T-cell (primary cell): ENCODE measurements at regions not wholly inside any gene's neighbourhood (a gene's known extent, or its start where the extent isn't known, plus 50 kb on each side); places are given as distances from the start of the nearest gene placed in this dataset.

Experiments
- ATAC-seq, 4 experiments: fragments of 200-7000 bp in 3 of 4; fragments of 150-1000 bp in 1 of 4; cut with Tn5 transposase; replicated peaks in 1 of 4; 1 replicate in 3 of 4; 2 replicates in 1 of 4; pipeline ENCODE4 v1.10.0; 2021; ENCODE audit warnings: moderate library complexity in 3 of 4, mild to moderate bottlenecking in 2 of 4, moderate number of reproducible peaks in 1 of 4
- CTCF ChIA-PET, 2 donors: fragments of 300-600 bp; sonication (Branson Sonifier 250); formaldehyde crosslinking; loops; one replicate each; lab custom pipeline; 2022; ENCODE audit warnings: antibody characterized with exemption in 2 of 2; lab: Charles Lee
- POLR2A ChIA-PET, 2 donors: fragments of 300-600 bp; sonication (Branson Sonifier 250); formaldehyde crosslinking; loops; one replicate each; lab custom pipeline; 2022; ENCODE audit warnings: antibody characterized with exemption in 2 of 2; lab: Charles Lee
- DNase-seq, 35 experiments: peaks; one replicate each; pipeline versions ENCODE4 v3.0.0 to v3.0.0-alpha.2; 2013 to 2023
- H3K27ac ChIP-seq: one replicate; pipeline ENCODE4 v1.5.1; 2013; ENCODE audit warnings: low read length
- H3K27me3 ChIP-seq, 2 experiments: replicated peaks in 1 of 2; 1 replicate in 1 of 2; 2 replicates in 1 of 2; pipeline versions ENCODE4 v1.6.1 to v1.7.0; 2013; ENCODE audit warnings: low read length in 1 of 2, mixed read lengths in 1 of 2; ENCODE audit not compliant: control insufficient read depth in 2 of 2, insufficient read depth in 2 of 2; ENCODE audit errors: extremely low read depth in 1 of 2
- H3K36me3 ChIP-seq, 2 donors: 1 replicate in 1 of 2; 2 replicates in 1 of 2; pipeline versions ENCODE4 v1.6.1 to v1.7.0; 2013; ENCODE audit warnings: low read length in 1 of 2; ENCODE audit not compliant: control insufficient read depth in 2 of 2, insufficient read depth in 1 of 2; ENCODE audit errors: extremely low read depth in 1 of 2
- H3K4me1 ChIP-seq, 2 experiments: 1 replicate in 1 of 2; 2 replicates in 1 of 2; pipeline versions ENCODE4 v1.6.1 to v1.7.0; 2013; ENCODE audit warnings: low read length in 2 of 2, mixed read lengths in 1 of 2; ENCODE audit not compliant: insufficient read depth in 2 of 2, control insufficient read depth in 1 of 2; ENCODE audit errors: extremely low read depth in 1 of 2
- H3K4me3 ChIP-seq, 2 donors: 1 replicate in 1 of 2; 2 replicates in 1 of 2; pipeline versions ENCODE4 v1.5.1 to v1.7.0; 2013; ENCODE audit warnings: mild to moderate bottlenecking in 2 of 2, low read length in 1 of 2, moderate library complexity in 1 of 2; ENCODE audit not compliant: control insufficient read depth in 1 of 2; ENCODE audit errors: extremely low read depth in 1 of 2
- H3K9me3 ChIP-seq: 2 replicates; pipeline ENCODE4 v1.7.0; 2013
- H3K27ac Mint-ChIP-seq, 2 donors: one replicate each; pipeline ENCODE4 v1.8.0; 2020 to 2021; ENCODE audit warnings: mild to moderate bottlenecking in 2 of 2, mixed read lengths in 2 of 2
- H3K27me3 Mint-ChIP-seq, 2 donors: one replicate each; pipeline ENCODE4 v1.8.0; 2021 to 2022; ENCODE audit warnings: mixed read lengths in 2 of 2
- H3K36me3 Mint-ChIP-seq: one replicate; pipeline ENCODE4 v1.8.0; 2021; ENCODE audit warnings: mixed read lengths
- H3K4me1 Mint-ChIP-seq, 3 donors: one replicate each; pipeline ENCODE4 v1.8.0; 2020 to 2022; ENCODE audit warnings: mixed read lengths in 3 of 3, mild to moderate bottlenecking in 1 of 3
- H3K4me3 Mint-ChIP-seq, 3 donors: one replicate each; pipeline ENCODE4 v1.8.0; 2020 to 2022; ENCODE audit warnings: mild to moderate bottlenecking in 3 of 3, mixed read lengths in 3 of 3, moderate library complexity in 3 of 3
- H3K9me3 Mint-ChIP-seq, 3 donors: one replicate each; pipeline ENCODE4 v1.8.0; 2020 to 2022; ENCODE audit warnings: mixed read lengths in 3 of 3
- WGBS: methylation state at CpG from one replicate; pipeline ENCODE4 v1.1.5; 2013; ENCODE audit warnings: missing lambda C conversion rate; ENCODE audit not compliant: insufficient coverage; 5-methylcytosine and 5-hydroxymethylcytosine counted together

GRCh38 chr1:95431235-95431634, 197.2 kb downstream of the RWDD3 start:
- Mint-ChIP-seq H3K9me3 (peaks cover 0 to 4% (median 0%) of the 10 kb centered on the region in 3 donors), H3K4me3 (no peak overlapping the region), H3K27me3 (no peaks in the 10 kb centered on the region), H3K36me3 (no peaks in the 10 kb centered on the region), H3K4me1 (no peaks in the 10 kb centered on the region), H3K27ac (no peak overlapping the region)
- H3K27ac ChIP-seq, result no peak overlapping the region
- ATAC-seq, result no peak
- no peak for DNase-seq
- H3K36me3 ChIP-seq, result no peaks in the 10 kb centered on the region
- WGBS, result no CpG with 5 or more reads among the region's 2 CpGs
- no peaks in the 10 kb centered on the region for H3K27me3 ChIP-seq
- CTCF ChIA-PET, result interaction anchor here in 1 of 2 donors (0.6 kb wide), 1 partner anchor 1820 kb away, joined by 3 read pairs; no protein-coding TSS in a partner anchor
- POLR2A ChIA-PET, result no interaction called here
- no peaks in the 10 kb centered on the region for H3K9me3 ChIP-seq
- no peaks in the 10 kb centered on the region for H3K4me1 ChIP-seq
- H3K4me3 ChIP-seq, result no peak overlapping the region

GRCh38 chr1:95435611-95436010, 201.6 kb downstream of the RWDD3 start:
- WGBS, result 65% methylated on average over 2 of the region's 3 CpGs
- H3K4me1 Mint-ChIP-seq, result no peaks in the 10 kb centered on the region
- H3K4me3 ChIP-seq, result no peak overlapping the region
- H3K36me3 ChIP-seq, result no peaks in the 10 kb centered on the region
- H3K9me3 ChIP-seq, result no peaks in the 10 kb centered on the region
- ATAC-seq (no peak), DNase-seq (no peak)
- no peaks in the 10 kb centered on the region for H3K27me3 ChIP-seq
- ChIA-PET CTCF (no interaction called here), POLR2A (no interaction called here)
- no peaks in the 10 kb centered on the region for H3K27me3 Mint-ChIP-seq
- no peaks in the 10 kb centered on the region for H3K36me3 Mint-ChIP-seq
- H3K4me3 Mint-ChIP-seq, result no peak overlapping the region
- no peak overlapping the region for H3K27ac Mint-ChIP-seq
- peaks cover 0 to 10% (median 0%) of the 10 kb centered on the region in 3 donors for H3K9me3 Mint-ChIP-seq
- H3K4me1 ChIP-seq, result no peaks in the 10 kb centered on the region
- no peak overlapping the region for H3K27ac ChIP-seq

- Histone ChIP-seq H3K36me3 (no peaks in the 10 kb centered on the region), H3K4me3 (no peak overlapping the region)
These were observed 203.0 kb downstream of the RWDD3 start for GRCh38 chr1:95437011-95437410.

GRCh38 chr1:95437781-95438180, 203.8 kb downstream of the RWDD3 start:
- Histone ChIP-seq H3K4me3 (no peak overlapping the region), H3K27ac (no peak overlapping the region), H3K4me1 (no peaks in the 10 kb centered on the region), H3K9me3 (no peaks in the 10 kb centered on the region), H3K27me3 (no peaks in the 10 kb centered on the region), H3K36me3 (no peaks in the 10 kb centered on the region)
- POLR2A ChIA-PET, result no interaction called here
- Mint-ChIP-seq H3K27ac (no peak overlapping the region), H3K9me3 (peaks cover 0 to 10% (median 8%) of the 10 kb centered on the region in 3 donors), H3K27me3 (no peaks in the 10 kb centered on the region), H3K4me3 (no peak overlapping the region), H3K4me1 (no peaks in the 10 kb centered on the region), H3K36me3 (no peaks in the 10 kb centered on the region)
- no CpG with 5 or more reads among the region's 6 CpGs for WGBS
- ATAC-seq, result no peak
- DNase-seq, result no peak
- CTCF ChIA-PET, result no interaction called here

More at GRCh38 chr1:95437011-95437410, 203.0 kb downstream of the RWDD3 start:
- Mint-ChIP-seq H3K27me3 (no peaks in the 10 kb centered on the region), H3K9me3 (peaks cover 0 to 10% (median 8%) of the 10 kb centered on the region in 3 donors), H3K4me3 (no peak overlapping the region), H3K27ac (no peak overlapping the region), H3K36me3 (no peaks in the 10 kb centered on the region), H3K4me1 (no peaks in the 10 kb centered on the region)
- ATAC-seq (no peak), DNase-seq (no peak)
- ChIA-PET POLR2A (no interaction called here), CTCF (no interaction called here)
- Histone ChIP-seq H3K27me3 (no peaks in the 10 kb centered on the region), H3K9me3 (no peaks in the 10 kb centered on the region), H3K27ac (no peak overlapping the region), H3K4me1 (no peaks in the 10 kb centered on the region)
- WGBS, result 71% methylated on average over 1 of the region's 3 CpGs

GRCh38 chr1:95438218-95438948, 204.4 kb downstream of the RWDD3 start:
- Histone ChIP-seq H3K27me3 (no peaks in the 10 kb centered on the region), H3K27ac (no peak overlapping the region), H3K4me1 (no peaks in the 10 kb centered on the region), H3K9me3 (no peaks in the 10 kb centered on the region), H3K4me3 (no peak overlapping the region), H3K36me3 (no peaks in the 10 kb centered on the region)
- DNase-seq (no peak), ATAC-seq (no peak)
- H3K27ac Mint-ChIP-seq, result no peak overlapping the region
- WGBS, result 0% methylated on average over 1 of the region's 4 CpGs
- H3K9me3 Mint-ChIP-seq, result peaks cover 0 to 10% (median 8%) of the 10 kb centered on the region in 3 donors
- no peaks in the 10 kb centered on the region for H3K4me1 Mint-ChIP-seq
- POLR2A ChIA-PET, result no interaction called here
- H3K4me3 Mint-ChIP-seq, result no peak overlapping the region
- H3K36me3 Mint-ChIP-seq, result no peaks in the 10 kb centered on the region
- CTCF ChIA-PET, result no interaction called here
- no peaks in the 10 kb centered on the region for H3K27me3 Mint-ChIP-seq

GRCh38 chr1:95440511-95440910, 206.5 kb downstream of the RWDD3 start:
- Mint-ChIP-seq H3K4me3 (no peak overlapping the region), H3K36me3 (no peaks in the 10 kb centered on the region), H3K27ac (no peak overlapping the region), H3K27me3 (no peaks in the 10 kb centered on the region), H3K4me1 (no peaks in the 10 kb centered on the region), H3K9me3 (peaks cover 0 to 13% (median 6%) of the 10 kb centered on the region in 3 donors)
- no peaks in the 10 kb centered on the region for H3K27me3 ChIP-seq
- ChIA-PET POLR2A (no interaction called here), CTCF (no interaction called here)
- no peaks in the 10 kb centered on the region for H3K9me3 ChIP-seq
- DNase-seq (no peak), ATAC-seq (no peak)
- WGBS, result 100% methylated on average over 2 of the region's 4 CpGs
- H3K36me3 ChIP-seq, result no peaks in the 10 kb centered on the region
- H3K27ac ChIP-seq, result no peak overlapping the region
- H3K4me1 ChIP-seq, result no peaks in the 10 kb centered on the region
- no peak overlapping the region for H3K4me3 ChIP-seq
